HG03103 (cell line): ENCODE measurements at regions not wholly inside any gene's neighbourhood (a gene's known extent, or its start where the extent isn't known, plus 50 kb on each side); places are given as distances from the start of the nearest gene placed in this dataset.

Source experiments
- ATAC-seq: cut with Tn5 transposase; IDR thresholded peaks from one replicate; pipeline ENCODE4 v1.9.1; 2021; ENCODE audit warnings: low read depth; ENCODE audit not compliant: unreplicated experiment

GRCh38 chr11:86124251-86125233 is 55.7 kb upstream of the PICALM start:
- peak; percentile 55 for ATAC-seq

GRCh38 chr11:86122773-86123172 is 53.9 kb upstream of the PICALM start:
- no peak for ATAC-seq

DNA sequence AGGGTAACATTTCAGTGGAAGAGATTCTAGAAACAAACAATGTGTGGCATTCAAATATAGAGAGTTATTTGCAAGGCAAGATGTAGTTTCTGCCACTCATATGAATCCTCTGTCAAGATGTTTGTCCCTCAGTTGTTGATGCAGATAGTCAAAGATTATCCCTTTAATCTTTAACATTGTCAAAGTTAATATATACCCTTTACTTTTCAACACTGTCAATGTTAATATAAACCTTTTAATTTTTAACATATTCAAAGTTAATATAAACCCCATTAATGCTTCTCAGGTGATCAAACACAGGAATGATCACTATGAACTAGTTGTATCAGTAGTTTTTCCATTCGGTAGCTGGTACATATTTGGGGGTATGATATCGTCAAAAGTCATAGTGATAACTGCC is 51.9 kb upstream of the PICALM start:
- ATAC-seq, result no peak

DNA sequence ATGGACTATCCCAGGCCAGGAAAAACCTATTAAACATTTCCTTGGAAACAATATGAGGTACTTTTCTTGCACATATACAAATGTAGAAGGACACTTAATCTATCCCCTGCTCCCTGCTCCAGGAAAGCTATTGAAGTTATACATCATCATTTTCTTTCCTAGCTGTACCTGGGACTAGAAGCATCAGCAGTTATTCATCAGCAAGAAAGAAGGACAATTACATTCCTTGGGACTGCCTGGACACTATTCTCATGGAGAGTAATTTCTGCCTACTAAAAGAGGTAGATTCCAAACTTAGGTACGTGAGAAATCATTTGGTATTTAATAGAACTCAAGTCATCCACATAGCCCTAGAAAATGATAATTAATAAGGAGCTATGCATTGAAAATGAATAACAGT is 51.0 kb upstream of the PICALM start:
- ATAC-seq, result no peak

DNA sequence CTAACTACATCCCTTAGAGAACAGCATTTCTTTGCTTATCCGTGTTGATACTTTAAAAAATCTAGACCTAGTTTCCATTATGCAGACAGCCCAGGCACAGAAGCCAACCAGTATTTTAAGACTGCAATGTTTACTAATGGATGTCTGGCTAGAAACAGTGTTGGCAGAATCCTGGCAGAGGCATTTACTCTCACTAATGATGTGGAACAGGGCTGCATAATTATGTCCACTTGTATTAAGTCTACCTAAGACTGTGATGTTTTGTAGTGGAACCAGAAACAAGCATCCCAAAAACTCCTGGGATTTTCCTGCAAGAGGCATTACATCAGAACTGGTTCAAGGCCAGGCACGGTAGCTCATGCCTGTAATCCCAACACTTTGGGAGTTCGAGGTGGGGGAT is 50.2 kb upstream of the PICALM start:
- no peak for ATAC-seq
